Ovary (tissue), 3 donors: ENCODE measurements at regions not wholly inside any gene's neighbourhood (a gene's known extent, or its start where the extent isn't known, plus 50 kb on each side); places are given as distances from the start of the nearest gene placed in this dataset.
"Not testable (repeated sequence)": the region's sequence is repeated elsewhere in the genome, so short reads cannot be mapped to it uniquely, and the experiment has no call there.

Experiments used
- POLR2A ChIP-seq: fragments of 450-650 bp; IDR thresholded peaks from one replicate; pipeline ENCODE4 v1.6.1; 2017; ENCODE audit warnings: antibody characterized with exemption, mild to moderate bottlenecking, moderate library complexity
- TF ChIP-seq, protein P1 (sequence below), 3 donors: fragments of 450-650 bp in 2 of 3; fragments of 200-600 bp in 1 of 3; IDR thresholded peaks; one replicate each; pipeline versions ENCODE4 v1.5.1 to v1.8.0; 2016 to 2022; ENCODE audit warnings: antibody characterized with exemption in 3 of 3, mild to moderate bottlenecking in 1 of 3
- donor health status: DM: no; HTN: no; CAD: no.

DNA sequence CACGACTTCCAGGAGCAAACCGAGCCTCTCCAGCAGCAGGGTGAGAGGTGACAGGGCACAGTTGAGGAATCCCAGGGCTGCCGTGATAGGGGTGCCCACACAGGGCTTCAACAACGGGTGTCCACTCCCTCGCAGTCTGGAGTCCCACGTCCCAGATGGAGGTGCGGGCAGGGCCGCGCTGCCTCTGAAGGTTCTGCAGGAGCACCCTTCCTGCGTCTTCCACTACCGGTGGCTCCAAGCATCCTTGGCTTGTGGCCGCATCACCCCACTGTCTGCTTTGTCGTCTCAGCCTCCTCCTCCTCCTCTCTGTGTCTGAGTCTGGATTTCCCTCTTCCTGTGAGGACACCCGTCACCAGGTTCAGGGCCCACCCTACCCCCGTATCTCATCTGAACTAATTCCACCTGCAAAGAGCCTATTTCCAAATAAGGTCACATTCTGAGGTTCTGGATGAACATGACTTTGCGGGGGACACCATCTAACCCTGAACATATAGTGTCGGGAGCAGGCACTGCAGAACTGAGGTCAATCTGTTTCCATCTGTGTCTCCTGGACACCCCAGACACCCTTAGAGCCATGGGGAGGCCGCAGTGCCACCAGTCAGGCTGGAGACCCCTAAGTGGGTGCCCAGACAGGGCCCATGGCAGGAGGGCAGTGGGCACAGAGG lies 117.3 kb upstream of the FOXD4L5 start:
- TF ChIP-seq POLR2A: not testable (repeated sequence)
- TF ChIP-seq, protein P1, sequence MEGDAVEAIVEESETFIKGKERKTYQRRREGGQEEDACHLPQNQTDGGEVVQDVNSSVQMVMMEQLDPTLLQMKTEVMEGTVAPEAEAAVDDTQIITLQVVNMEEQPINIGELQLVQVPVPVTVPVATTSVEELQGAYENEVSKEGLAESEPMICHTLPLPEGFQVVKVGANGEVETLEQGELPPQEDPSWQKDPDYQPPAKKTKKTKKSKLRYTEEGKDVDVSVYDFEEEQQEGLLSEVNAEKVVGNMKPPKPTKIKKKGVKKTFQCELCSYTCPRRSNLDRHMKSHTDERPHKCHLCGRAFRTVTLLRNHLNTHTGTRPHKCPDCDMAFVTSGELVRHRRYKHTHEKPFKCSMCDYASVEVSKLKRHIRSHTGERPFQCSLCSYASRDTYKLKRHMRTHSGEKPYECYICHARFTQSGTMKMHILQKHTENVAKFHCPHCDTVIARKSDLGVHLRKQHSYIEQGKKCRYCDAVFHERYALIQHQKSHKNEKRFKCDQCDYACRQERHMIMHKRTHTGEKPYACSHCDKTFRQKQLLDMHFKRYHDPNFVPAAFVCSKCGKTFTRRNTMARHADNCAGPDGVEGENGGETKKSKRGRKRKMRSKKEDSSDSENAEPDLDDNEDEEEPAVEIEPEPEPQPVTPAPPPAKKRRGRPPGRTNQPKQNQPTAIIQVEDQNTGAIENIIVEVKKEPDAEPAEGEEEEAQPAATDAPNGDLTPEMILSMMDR (IDR thresholded peaks at IDR 0.05): not testable (repeated sequence)
